Stimulated activated CD4-positive, alpha-beta T cell treated with anti-CD3 and anti-CD28 coated beads, Interleukin-2, amount 100 ng/mL, for 24 hours (primary cell): ENCODE measurements at regions not wholly inside any gene's neighbourhood (a gene's known extent, or its start where the extent isn't known, plus 50 kb on each side); places are given as distances from the start of the nearest gene placed in this dataset.

Source experiments
- DNase-seq, 2 donors: peaks; one replicate each; pipeline ENCODE4 v3.0.0-alpha.2; 2020

DNA sequence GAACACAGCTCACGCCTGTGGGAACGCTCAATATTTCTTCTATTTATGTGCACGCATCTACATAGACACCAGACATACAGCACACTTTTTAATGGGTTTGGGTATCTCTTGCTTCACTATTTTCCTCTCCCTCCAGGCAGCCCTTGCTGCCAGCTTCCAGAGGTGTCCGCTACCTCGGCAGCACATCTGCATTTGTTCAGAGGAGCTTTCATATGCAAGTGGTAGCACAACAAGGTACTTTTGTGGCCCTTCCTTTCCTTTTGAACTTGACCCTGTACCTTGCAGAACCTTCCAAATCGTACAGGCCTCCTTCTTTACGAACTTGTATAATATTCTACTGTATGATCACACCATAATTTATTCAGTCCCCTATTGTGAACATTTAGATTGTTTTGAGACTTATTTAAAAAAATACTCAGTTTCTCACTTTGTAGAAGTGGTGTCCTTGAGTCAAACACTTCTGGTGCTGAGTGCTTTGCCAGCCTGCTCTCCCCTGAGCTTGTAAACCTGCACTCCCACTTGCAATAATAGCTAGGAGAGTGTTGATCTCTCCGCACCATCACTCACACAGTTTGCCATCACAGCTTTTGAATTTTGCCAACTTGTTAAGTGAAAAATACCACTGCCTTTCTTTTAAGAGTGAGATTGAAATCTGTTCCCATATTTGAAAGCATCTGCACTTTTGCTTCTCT lies 106.0 kb upstream of the ZNF32 start:
- no peak for DNase-seq

DNA sequence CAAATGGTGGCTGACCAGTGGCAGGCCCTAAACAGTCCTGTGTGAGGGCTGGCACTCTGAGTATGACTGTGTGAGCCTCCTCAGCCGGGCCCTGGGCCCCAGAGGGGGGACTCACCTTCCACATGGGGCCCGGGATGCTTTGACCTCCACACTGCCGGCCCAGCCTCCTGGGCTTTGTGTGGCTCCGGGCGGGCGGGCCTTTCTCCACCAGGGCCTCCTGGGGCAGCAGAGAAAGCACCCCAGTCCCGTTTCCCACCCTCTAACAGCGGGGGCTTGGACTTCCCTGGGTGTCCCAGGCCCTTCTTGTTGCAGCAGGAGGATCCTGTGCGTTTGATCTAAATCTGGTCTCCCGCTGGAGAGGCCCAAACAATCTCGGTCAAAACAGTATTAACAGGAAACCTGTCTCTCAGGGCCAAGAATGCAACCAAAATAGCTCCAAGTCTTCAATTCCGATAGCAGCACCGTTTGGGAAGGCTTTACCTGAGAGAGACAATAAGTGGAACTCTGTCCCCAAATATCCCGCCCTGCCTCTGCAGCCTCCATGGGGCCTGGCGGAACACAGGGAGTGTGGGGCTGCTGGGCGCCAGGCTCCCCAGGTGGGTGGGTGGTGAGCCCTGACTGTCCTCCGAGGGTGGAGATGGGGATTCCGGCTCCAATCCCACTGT lies 104.8 kb upstream of the ZNF32 start:
- no peak for DNase-seq

DNA sequence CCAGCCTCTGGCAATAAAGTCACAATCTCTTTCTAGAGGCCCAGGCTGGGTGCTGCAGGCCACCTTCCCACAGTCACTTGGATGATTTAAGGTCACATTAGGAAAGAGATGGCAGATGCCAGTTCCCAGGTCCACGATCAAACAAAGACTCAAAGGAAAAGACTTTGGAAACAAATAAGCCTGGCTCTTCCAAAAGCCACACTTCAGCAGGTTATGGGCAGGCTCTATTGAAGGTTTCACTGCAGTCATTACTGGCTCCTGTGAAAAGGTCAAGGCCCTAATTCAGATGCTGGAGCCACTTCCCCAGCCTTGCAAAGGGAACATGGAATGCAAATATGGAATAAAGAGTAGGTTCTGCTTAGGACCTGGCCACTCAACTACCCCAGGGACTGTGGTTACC lies 104.0 kb upstream of the ZNF32 start:
- DNase-seq, result no peak

DNA sequence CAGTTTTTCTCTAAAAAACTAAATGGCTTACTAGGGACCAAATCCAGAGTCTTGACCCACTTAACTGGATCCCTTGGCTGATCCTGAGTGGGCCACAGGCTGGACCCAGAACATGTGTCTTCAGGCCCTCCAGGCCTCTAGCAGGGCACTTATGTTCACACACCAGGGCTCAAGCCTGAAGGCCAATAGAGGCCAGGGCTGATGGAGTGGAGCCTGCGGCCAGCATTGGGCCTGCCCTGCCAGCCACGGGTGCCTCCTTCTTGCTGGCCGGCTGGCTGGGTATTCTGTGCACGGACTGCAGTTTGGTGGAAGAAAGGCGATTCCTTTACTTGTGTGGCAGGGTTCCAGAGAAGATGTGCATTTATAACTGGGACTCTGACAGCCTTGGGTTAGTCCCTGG lies 103.0 kb upstream of the ZNF32 start:
- no peak for DNase-seq

DNA sequence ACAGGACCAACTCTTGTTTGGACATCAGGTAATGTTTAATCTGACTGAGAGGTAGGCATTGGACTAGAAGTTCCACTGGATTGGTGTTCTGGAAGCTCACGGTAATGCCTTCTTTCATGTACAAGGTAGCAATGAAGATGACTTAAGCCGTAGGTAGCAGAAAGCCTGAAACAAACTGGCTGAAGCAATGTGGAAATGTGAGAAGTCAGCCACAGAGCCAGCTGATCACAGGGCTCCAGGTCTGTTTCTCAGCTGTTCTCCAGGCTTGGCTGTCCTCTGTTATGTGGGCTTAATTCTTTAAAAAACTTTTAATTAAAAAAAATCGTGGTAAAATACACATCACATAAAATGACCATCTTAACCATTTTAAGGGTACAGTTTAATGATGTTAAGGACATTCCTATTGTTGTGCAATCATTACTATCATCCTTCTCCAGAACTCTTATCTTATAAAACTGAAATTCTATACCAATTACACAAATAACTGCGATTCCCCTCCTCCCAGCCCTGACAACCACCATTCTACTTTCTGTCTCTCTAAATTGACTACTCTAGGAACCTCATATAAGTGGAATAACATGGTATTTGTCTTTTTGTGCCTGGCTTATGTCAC lies 101.4 kb upstream of the ZNF32 start:
- DNase-seq, result no peak

DNA sequence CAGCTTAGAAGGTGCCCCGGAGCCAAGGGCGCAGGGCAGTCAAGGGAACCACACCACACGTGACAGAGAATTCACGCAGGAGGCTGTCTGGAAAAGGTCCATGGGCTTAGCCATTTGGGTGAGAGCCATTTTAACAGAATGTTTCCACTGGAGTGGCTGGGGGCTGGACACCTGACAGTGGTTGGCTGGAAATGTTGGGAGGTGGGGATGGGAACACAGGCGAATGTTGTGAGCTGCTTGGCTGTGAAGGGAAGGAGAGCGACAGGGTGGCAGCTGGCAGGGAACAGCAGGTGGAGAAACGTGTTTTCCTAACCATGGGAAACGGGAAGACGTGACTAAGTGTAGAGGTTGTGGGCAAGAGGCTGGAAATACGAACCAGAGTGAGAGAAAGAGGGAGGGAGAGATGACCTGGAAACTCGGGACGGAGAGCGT lies 100.5 kb upstream of the ZNF32 start:
- DNase-seq, result no peak

DNA sequence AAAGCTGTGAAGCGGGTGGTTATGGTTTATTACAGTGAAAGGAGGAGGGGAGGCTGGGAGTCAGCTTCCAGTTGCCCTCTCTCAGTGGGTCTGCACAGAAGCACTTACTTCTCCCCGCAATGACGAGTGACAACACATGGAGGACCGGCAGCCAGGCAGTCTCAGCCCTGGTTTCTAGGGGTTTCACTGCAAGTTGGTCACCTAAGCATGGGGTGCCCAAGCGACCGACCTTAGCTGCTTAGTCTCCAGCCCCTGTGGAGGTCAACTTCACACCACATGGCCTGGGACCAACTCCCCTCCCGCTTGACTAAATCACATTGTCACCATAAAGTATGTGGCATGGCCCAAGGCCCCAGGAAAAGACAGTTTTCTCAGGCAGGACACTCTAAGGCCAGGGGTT lies 99.9 kb upstream of the ZNF32 start:
- DNase-seq, result no peak

DNA sequence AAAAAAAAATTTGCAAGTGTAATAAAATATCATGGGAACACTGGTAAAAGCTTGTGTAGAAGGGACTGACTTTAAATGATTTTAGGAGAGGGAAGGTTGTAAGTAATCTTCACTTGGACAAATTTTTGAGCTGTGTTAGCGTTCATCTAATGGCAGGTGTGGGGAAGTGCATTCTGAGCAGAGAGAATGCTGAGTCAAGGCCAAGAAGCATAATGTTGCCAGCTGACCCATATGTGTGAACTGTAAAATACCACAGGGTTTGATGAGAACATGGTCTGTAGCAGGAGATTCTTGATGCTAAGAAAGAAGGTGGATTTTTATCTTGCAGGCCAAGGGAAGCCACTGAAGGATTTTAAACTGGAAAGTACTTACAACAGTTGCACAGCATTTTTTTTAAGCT lies 98.2 kb upstream of the ZNF32 start:
- no peak for DNase-seq

DNA sequence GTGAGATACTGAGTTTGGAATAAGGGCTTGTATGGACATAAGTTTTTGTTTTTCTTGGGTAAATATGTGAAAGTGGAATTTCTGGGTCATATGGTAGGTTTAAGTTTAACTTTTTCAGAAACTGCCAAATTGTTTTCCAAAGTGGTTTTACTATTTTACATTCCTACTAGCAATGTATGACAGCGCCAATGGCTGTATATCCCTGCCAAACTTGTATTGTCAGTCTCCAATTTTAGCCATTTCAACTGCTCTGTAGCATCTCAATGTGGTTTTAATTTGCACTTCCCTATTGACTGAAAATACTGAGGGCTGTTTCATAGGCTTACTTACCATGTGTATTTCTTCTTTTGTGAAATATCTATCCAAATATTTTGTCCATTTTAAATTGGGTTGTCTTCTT lies 90.5 kb upstream of the ZNF32 start:
- no peak for DNase-seq

DNA sequence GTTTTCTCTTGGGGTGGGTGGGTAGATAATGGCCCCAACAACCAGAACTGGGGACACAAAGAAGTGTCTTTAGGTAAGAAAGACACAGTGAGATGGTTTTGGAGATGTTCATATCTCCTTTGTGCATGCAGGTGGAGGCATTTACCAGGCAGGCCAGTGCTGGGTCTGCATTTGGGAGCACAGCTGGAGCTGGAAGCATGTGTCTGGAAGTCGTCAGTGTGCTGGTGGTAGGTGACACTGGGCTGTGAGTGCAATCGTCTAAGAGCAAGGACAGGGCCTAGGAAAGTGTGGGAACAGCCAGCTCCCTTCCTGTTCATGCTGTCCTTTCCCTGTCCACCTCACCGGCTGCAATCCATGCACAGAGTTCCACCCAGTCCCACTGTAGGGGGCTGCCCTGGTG lies 88.3 kb upstream of the ZNF32 start:
- DNase-seq, result no peak

DNA sequence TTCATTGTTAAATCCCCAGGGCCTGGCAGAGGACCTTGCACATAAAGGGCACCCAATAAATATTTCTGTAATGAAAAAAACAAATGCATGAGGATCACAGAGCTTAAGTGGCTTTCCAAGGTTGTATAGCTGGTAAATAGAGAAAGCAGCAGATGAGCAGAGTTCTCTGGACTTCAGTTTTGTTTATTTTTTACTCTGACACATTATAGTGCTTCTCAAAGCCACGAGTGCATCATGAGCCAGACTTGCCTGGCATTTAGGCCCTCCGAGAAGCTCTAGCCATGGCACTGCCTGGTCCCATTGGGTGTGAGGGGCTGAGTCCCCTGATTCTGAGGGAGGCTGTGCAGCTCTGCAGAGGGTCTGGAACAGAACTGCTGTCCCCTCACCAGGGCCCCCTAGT lies 87.2 kb upstream of the ZNF32 start:
- no peak for DNase-seq

DNA sequence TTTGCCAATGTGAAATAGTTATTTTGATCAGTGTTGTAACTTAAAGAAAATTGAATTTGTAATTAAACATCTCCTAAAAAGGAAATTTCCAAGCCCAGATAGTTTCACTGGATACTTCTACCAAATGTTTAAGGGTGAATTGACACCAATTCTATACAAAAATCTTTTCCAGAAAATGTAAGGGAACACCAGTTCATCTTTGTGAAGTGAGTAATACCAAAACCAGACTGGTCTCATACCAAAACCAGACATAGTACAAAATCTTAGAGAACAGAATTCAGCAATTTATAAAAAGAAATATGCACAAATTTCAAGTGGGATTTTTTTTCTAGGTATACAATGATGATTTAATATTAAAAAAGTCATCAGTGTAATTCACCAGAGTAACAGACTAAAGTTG lies 86.0 kb upstream of the ZNF32 start:
- no peak for DNase-seq

DNA sequence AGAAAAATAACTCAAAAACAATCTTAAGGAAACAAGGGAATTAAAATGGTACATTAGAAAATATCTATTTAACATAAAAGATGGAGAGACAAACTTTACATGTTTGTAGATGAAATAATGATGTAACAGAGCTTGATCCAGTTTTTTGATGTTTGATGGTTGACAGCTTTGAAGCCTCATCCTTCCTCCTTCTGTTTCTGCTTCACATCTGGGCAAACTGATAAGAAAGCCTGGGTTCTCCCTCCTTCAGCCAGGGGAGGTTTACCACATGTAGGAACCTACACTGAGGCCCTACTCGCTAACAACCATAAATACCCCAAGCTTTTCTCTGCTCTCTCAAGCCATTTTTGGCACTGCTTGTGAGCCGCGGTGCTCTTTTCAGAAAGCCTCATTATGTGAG lies 82.8 kb upstream of the ZNF32 start:
- DNase-seq, result no peak

DNA sequence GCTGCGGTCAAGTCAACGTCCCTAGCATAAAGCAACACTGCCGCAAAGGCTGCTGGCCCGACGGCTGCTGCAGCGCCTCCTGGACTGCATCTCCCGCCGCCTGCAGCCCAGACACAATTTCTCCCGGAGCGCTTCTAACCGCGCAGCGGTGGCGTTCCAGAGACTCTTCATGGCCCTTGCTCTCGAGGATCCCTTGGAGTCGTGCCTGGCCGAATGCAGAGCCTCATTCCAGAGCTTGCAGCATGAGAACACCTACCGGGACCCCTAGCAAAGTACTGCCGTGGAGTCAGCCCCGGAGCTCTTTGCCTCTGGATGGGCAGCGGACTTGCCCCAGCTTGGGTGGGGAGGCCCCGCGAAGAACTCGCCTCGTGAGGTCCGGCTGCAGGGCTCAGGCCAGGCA lies 79.7 kb upstream of the ZNF32 start:
- DNase-seq, result no peak

DNA sequence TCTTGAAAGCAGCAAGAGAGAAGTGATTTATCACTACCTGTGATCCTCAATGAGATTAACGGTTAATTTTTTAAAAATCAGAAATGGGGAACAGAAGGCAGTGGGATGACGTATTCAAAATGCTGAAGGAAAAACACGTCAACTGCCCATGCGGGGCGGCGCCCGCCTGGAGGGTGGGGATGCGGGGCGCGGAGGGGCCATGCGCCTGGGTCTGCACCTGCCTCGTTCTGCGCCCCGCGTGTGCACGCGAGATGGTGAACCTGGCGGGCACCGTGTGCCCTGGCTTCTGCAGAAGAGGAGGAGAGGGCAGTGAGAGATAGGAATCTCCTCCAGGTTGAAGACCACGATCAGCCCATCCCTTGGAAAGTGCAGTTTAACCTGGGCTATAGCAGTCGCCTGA lies 79.3 kb upstream of the ZNF32 start:
- DNase-seq, result no peak

DNA sequence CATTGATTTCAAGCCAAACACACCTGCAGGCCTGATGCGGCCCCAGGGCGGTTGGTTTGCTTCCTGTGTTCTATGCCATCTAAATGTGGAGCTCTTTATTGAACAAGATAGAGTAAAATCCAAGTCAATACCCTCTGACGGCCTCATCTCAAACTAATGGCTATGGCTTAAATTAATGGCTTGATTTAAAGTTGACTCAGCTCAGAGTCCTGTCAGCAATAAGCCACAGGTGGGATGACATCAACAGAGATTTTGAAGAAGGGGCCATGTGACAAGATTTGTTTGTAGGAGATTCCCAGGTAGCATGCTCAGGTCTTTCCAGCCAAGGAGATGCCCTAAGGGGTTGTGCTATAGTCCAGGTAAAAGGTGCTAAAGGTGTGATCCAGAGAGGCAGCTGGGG lies 66.7 kb upstream of the ZNF32 start:
- DNase-seq, result no peak

DNA sequence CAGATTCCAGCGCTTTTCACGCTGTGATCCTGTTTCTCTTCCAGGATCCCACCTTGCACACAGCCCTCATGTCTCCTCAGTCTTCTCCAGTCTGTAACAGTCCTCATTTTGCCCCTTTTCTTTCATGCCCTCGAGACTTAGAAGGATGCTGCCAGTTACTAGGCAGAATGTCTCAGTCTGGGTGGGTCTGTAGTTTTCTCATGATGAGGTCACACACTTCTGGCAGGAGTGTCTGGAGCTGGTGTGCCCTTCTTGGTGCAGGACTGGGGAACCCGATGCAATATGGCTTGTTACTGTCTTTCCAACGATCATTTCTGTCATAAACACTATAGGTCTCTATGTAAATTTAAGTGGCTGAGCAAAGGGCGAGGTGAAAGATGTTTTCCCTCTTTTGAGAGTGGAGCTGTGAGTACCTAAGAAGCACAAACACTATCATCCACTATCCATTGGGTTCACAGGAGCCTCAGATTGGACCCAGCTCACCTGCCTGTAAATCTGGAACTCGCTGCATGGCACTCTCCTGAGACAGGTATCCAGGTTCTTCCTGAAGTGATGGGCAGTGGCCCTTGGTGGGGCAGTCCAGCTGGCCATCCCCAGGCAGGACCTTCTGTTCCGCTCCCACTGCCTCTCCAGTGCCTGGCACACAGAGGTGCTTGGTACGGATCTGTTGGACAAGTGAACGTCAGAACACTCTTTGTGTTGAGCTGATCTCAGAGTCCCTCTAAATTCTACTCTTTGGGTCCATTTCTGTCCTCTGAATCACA lies 64.3 kb upstream of the ZNF32 start:
- no peak for DNase-seq

DNA sequence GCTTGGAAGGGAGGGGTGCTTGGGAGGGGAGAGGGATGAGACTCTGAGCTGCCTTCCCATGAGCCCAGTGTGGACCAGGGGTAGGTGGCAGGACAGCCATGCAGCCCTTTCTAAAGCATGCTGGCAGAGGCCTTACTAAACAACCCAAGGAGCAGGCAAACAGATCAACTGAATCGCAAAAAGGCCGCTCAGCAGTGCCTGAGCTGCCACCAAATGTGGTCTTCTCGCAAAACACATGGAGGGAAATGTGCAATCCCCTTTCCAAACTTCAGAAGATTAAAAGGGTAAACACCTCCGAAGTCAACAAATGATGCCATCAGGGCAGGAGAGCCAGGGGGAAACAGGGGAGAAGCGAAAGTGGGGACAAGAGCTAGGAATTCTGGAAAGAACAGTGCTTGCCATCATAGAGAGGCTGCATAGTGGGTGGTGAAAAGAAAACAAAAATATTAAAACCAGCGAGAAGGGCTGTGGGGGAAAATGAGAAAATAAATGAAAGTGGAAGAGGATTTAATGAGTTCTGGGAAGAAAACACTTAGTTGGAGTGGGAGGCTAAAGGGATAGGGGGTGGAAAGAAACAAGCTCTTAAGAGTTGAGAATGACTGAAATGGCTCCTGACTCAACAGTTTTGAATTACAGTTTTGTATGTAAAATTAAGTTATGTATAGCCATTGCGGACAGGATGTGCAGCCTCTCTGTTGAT lies 62.2 kb upstream of the ZNF32 start:
- DNase-seq, result no peak

DNA sequence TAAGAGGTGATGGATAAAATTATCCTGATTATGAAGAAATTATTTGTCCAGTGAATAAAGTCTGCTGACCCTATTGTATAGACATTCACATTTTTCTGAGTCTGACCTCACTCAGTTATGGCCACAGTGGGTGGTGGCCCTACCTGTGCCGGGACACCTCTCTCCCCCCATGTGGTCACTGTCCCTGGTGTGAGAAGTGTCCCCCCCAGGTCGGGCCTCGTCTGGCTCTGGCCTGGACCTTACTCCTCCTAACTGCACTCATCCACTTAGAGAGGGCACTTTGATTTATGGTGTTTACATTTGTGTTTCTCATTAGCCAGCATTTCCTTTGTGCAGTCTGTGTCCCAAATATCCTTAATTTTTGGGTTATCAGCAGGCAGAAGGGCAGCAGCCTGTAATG lies 59.6 kb upstream of the ZNF32 start:
- DNase-seq, result no peak

DNA sequence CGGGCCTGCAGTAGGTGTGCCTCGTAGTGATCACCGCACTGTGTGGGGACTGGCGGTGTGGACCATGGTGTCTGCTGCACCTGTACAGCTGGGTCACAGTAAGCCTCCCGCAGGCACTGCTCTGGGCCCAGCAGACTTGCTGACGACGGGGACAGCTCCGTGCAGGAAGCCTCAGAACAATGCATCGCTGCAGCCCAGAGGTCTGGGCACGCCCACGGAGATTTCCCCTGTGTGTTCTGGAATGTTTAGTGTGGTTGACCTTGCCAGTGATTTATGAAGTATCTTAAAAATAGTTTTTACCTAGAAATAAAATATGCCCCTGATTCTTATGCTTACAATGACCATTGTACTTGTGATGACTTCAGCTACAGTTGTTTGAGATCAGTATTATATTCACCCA lies 59.1 kb upstream of the ZNF32 start:
- no peak for DNase-seq

DNA sequence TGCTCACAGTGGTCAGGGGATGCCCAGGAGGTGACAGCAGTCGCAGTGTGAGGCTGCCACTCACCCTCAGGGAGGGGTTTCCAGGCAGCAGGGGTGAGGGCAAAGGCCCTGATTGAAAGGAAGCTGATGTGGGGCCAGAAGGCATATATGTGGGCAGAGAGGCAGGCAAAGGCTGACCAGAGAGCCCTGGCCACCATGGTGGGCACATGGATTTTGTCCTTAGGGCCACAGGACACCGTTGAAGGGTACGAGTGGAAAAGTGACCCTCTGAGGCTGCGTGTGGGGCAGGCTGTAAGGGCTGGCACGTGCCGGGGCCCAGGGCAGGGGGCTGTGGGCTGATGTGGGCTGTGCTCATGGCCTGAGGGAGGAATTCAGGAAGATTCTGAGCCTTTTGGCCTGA lies 57.5 kb upstream of the ZNF32 start:
- DNase-seq, result no peak

DNA sequence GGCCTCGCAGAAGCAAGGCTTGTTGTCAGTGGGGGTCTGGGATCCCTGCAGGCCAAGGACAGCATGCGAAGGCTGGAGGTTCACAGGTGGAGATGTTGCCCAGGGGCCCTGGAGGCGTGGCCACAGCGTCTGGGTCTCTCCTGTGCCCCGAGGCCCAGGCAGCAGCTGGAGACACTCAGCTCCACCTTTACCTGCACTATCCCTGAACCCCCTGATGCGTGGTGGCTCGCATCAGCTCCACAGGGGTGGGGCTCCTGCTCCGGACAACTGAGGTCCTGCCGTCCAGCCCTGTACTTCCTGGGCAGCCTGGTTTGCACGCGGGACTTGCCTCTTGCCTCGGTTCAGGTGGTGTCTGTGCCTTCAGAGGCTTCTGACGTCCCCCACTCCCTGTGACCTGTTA lies 54.6 kb upstream of the ZNF32 start:
- no peak for DNase-seq

DNA sequence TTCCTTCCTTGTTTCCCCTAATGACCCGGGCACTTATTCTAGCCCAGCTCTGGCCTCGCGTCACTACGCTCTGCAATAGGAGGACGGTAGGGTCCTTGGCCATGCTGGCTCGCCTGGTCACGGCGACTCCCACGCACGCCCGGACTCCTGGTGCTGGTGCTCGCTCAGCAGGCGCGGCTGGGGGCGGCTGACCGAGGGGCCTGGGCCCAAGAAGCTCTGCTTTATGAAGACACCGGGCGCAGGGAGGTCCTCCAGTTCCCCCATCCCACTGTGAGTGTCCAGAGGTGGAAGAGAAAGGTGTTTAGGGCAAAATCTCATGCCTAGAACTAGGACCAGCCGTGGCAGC lies 54.2 kb upstream of the ZNF32 start:
- DNase-seq, result no peak
